HL-60 (cell line): ENCODE measurements at regions not wholly inside any gene's neighbourhood (a gene's known extent, or its start where the extent isn't known, plus 50 kb on each side); places are given as distances from the start of the nearest gene placed in this dataset.

Source experiments
- DNase-seq, 2 experiments: peaks; one replicate each; pipeline ENCODE4 v3.0.0-alpha.2; 2010 to 2020; ENCODE audit warnings: low read depth in 1 of 2, low spot score in 1 of 2
- H3K27ac ChIP-seq: fragments of 250-450 bp; sonication (Bioruptor Pico); replicated peaks from 2 replicates; pipeline ENCODE4 v1.5.1; 2020; ENCODE audit warnings: mild to moderate bottlenecking, moderate library complexity
- H3K27me3 ChIP-seq: fragments of 250-450 bp; sonication (Bioruptor Pico); 2 replicates; pipeline ENCODE4 v1.5.1; 2021; ENCODE audit warnings: mild to moderate bottlenecking, moderate library complexity; ENCODE audit not compliant: insufficient read depth, poor library complexity, severe bottlenecking
- H3K4me3 ChIP-seq: replicated peaks from 2 replicates; pipeline ENCODE4 v1.5.1; 2011; ENCODE audit warnings: mild to moderate bottlenecking, control low read depth, low read length; ENCODE audit not compliant: insufficient read depth
- CTCF ChIP-seq: IDR thresholded peaks from one replicate; pipeline ENCODE4 v1.5.1; 2011; ENCODE audit warnings: low read length, control low read depth, inconsistent platforms; ENCODE audit not compliant: insufficient read depth
- GABPA ChIP-seq: IDR thresholded peaks from 2 replicates; pipeline ENCODE4 v1.6.1; 2012; ENCODE audit warnings: low read depth
- POLR2AphosphoS5 ChIP-seq: IDR thresholded peaks from 2 replicates; pipeline ENCODE4 v1.6.1; 2012; ENCODE audit warnings: low read depth
- REST ChIP-seq: IDR thresholded peaks from 2 replicates; pipeline ENCODE4 v1.6.1; 2012; ENCODE audit warnings: low read depth; ENCODE audit not compliant: insufficient replicate concordance
- SPI1 ChIP-seq: IDR thresholded peaks from 2 replicates; pipeline ENCODE4 v1.6.1; 2012; ENCODE audit warnings: low read depth, mild to moderate bottlenecking, borderline replicate concordance

GRCh38 chr2:158918452-158918851 is 50.0 kb upstream of the TANC1 start:
- TF ChIP-seq POLR2AphosphoS5 (no peak), REST (no peak), SPI1 (no peak), GABPA (no peak), CTCF (no peak)
- DNase-seq = no peak
- H3K27ac ChIP-seq = no peak overlapping the region
- no peaks in the 10 kb centered on the region for H3K27me3 ChIP-seq
- no peak overlapping the region for H3K4me3 ChIP-seq
